HG03066 (cell line): ENCODE measurements at regions not wholly inside any gene's neighbourhood (a gene's known extent, or its start where the extent isn't known, plus 50 kb on each side); places are given as distances from the start of the nearest gene placed in this dataset.
"Not testable (repeated sequence)": the region's sequence is repeated elsewhere in the genome, so short reads cannot be mapped to it uniquely, and the experiment has no call there.

ENCODE experiments used
- ATAC-seq: cut with Tn5 transposase; IDR thresholded peaks from one replicate; pipeline ENCODE4 v1.9.1; 2021; ENCODE audit warnings: low read depth; ENCODE audit not compliant: unreplicated experiment

DNA sequence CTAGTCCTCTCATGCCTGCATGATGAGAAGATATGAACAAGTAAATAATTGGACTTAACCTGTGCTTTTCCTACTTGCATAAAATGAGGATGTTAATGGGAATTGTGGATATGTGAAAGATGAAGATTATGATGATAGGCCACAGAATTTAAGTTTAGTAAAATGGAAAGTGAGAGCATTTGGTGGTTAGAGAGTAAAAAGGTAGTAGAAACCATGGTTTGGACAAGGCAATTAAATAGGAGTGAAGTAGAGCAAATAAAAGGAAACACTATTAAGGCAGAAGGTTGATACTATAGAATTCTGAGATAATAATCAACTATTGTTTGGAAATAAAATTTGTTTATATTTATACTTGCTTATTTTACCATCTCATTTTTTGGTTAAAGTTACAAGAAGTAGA is 1162.5 kb downstream of the MRPL39 start:
- ATAC-seq: no peak

GRCh38 chr21:24436236-24436635 is 1171.0 kb downstream of the MRPL39 start:
- no peak for ATAC-seq

GRCh38 chr21:24428591-24429199 is 1178.6 kb downstream of the MRPL39 start:
- ATAC-seq: peak; percentile 75

DNA sequence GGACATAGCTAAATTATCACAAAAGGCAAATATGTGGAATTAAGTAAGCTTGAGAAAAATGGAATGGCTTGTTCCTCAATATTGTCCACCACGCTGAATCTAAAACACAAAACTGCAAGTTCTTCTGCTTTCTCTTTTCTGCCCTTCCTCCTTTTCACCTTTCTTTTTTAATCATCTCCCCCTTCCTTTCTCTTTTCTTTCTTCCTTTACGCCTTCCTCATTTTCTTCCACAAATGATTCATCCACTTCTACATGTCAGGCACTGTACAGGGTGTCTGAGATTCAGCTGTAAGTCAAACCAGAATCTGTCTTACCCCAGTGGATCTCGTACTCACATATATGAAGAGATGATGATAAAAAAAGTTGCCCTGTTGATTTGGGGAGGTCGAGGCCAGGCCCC is 1182.5 kb downstream of the MRPL39 start:
- no peak for ATAC-seq

- ATAC-seq: no peak
Measured at GRCh38 chr21:24423546-24423945, 1183.7 kb downstream of the MRPL39 start.

DNA sequence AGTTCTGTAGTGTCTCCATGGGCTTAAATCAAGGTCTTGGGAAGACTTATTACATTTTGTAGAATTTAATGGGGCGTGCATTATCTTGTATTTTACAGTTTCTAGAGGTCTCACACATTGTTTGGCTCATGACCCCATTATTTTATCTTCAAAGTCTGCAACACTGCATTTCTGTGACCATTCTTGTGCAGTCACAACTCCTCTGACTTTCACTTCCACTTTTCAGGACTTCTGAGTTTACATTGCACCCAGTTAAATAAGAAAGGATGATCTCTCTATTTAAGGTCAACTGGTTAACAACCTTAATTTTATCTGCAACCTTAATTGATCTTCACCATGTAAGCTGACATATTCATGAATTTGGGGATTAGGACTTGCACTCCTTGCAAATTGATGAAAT is 1186.6 kb downstream of the MRPL39 start:
- peak; percentile 83 for ATAC-seq

DNA sequence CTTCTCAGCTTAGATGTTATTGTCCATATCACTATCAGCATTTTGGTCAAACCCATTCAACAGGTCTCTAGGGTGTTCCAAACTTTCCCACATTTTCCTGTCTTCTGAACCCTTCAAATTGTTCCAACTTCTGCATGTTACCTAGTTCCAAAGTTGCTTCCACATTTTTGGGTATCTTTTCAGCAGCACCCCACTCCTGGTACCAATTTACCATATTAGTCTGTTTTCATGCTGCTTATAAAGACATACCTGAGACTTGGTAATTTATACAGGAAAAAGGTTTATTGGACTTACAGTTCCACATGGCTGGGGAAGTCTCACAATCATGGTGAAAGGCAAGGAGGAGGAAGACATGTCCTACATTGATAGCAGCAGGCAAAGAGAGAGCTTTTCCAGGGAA is 1187.6 kb downstream of the MRPL39 start:
- ATAC-seq: not testable (repeated sequence)

GRCh38 chr21:24418671-24419070 is 1188.6 kb downstream of the MRPL39 start:
- ATAC-seq: no peak

- ATAC-seq: no peak
Measured at GRCh38 chr21:24411429-24411828, 1195.9 kb downstream of the MRPL39 start.

DNA sequence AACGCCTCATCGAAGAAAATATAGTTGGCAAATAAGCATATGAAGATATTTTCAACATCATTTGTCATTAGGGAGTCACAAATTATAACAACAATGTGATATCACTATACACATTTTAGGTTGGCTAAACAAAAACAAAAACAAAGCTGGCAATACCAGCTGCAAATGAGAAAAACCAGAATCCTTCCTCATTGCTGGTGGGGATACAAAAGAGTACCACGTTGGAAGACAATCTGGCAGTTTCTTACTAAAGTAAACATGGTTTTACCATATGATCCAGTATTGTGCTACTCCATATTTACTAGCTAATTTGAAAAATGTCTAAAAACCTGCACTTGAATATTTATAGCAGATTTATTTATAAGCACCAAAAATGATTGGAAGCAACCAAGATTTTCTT is 1204.1 kb downstream of the MRPL39 start:
- ATAC-seq: no peak

DNA sequence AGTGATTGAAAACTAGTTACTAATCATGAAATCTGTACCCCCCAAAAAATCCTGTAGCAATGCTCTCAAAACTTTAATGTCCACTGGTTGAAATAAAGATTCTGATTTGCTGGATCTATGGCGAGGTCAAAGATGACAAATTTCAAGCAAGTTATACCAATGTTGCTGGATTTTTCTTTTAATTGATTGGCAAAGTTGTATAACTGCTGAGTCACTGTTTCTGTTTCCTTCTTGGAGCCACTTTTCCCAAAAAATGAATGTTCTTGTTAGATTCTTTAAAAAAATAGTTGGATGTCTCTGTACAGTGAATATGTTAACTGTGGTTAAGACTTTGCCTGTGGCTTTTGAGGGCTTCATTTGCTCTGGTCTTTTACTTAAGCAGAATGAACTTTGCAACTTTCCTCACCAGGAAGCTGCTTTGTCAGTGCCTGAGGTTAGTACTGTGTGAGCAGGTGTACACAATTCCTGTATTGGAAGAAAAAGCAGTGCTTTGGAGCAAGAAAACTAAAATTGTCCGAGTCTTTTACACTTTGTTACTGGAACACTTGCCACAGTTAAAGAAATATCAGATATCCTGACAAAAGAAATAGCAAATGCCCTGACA is 1211.9 kb downstream of the MRPL39 start:
- no peak for ATAC-seq

- ATAC-seq: no peak
Measured at GRCh38 chr21:24375201-24375600, 1232.1 kb downstream of the MRPL39 start.

- no peak for ATAC-seq
Measured at GRCh38 chr21:24372506-24372905, 1234.8 kb downstream of the MRPL39 start.

DNA sequence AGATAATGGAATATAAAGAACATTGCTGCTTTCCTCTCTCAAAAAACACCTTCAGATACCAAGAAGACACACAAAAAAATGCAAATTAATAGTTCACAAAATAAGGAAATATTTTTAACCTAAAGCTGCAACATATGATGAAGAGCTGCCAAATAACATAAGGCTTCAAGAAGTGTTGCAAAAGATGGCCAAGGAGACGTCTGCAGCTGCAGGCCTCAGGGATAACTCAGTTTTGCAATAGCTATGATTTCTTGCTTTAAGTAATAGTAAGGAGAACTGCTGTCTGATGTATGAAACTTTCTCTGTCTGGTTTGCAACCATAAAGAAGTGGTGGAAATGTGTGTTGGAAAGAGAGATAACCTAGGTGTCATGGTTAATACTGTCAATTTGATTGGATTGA is 1237.5 kb downstream of the MRPL39 start:
- ATAC-seq: no peak

DNA sequence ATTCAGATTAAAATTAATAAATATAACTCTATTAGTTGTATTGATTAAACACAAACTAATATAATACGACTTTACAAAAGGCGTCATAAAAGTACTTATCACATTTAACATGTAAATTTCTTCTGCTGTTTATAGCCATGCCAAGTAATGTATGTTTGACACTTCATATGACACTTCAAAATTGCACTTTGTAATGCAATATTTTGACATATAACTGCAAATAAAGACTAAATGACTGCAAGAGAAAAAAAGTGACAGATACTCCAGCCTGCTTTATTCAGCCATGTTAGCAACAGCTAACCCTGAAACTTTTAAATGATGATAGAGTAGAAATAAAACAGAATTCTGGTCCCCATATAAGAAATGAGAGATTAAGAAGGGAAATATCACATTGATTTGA is 1238.0 kb downstream of the MRPL39 start:
- no peak for ATAC-seq

- ATAC-seq: no peak
Measured at GRCh38 chr21:24367936-24368335, 1239.3 kb downstream of the MRPL39 start.

GRCh38 chr21:24353492-24353891 is 1253.8 kb downstream of the MRPL39 start:
- no peak for ATAC-seq

- no peak for ATAC-seq
Measured at GRCh38 chr21:24339406-24339805, 1267.9 kb downstream of the MRPL39 start.

- ATAC-seq: no peak
Measured at GRCh38 chr21:24336491-24336890, 1270.8 kb downstream of the MRPL39 start.

DNA sequence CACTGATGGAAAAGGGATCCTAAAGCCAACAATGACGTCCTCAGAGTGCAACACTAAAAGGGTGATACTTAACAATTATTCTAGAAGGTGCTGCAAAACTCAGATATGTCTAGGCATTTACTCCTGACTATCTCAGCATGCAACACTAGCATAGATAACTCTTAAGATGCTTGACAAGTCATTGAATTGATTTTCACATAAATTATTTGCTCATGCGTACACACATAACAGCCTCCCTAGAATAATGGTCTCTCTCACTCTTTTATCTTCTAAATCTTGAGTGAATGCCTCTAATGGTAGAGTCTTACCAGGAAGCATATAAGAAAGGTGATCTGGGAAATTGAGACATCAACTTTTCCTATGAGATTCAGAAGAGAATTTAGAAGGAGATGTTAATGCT is 1283.7 kb downstream of the MRPL39 start:
- ATAC-seq: no peak

DNA sequence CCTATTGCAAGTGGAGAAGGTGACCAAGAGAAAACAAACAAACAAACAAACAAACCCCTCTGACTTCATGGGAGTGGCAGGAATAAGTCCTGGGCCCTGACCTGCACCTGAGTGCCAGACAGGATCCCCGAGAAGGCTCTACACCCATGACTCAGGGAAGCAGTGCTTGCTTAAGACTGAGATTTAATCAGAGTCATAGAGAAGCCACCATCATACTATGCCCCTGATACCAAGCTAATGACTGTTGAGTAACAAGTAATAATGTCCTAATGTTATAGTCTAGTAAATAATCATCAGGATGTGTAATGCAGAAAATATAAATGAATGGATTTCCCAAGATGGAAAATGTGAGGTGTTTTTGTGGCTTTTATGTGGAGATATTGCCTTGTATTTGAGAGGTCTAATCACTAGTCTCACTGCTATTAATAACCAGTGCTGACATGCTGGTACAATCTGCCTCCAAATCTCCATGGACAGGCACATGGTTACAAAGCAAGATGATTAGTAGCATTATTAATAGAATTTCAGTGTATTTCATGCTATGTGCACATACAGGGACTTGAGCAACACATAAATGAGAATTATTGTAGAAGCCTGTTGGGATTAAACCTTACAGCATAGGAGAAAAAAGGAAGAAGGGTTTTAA is 1290.9 kb downstream of the MRPL39 start:
- ATAC-seq: no peak

DNA sequence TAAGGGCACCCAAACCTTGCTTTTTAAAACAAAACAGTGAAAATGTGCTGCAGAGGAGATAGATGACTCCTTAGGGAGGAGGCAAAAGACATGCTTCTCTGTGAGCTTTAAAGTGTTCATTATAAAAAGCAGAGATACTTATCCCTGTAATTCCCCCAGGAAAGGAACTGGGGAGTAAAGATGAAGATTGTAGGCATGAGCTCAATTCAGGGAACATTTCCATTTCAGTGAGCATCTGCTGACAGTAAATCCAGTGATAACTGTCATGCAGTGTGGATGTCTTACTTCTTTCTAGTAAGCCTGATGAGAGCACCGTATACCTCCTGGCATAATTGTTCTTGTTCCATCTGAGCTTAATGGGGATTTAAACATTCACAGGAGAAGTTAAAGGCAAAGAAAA is 1296.5 kb downstream of the MRPL39 start:
- no peak for ATAC-seq
